ENCODE measurements at regions not wholly inside any gene's neighbourhood (a gene's known extent, or its start where the extent isn't known, plus 50 kb on each side); places are given as distances from the start of the nearest gene placed in this dataset.
A peak's percentile ranks its signal among the peaks of the same experiment; 100 is the strongest.

- Histone ChIP-seq H3K27ac (no peak overlapping the region), H3K36me3 (no peaks in the 10 kb centered on the region), H3K9me3 (no peaks in the 10 kb centered on the region), H3K4me3 (no peak overlapping the region), H3K4me1 (peaks cover 5% of the 10 kb centered on the region), H3K27me3 (no peaks in the 10 kb centered on the region)
- TF ChIP-seq CTCF (IDR thresholded peaks at IDR 0.05): no peak
- DNase-seq: no peak
- no peak for ATAC-seq
- intact Hi-C loops (cut with DNase I): no loop called here
Measured at GRCh38 chr10:28384557-28384956, 81.7 kb upstream of the MPP7 start.

GRCh38 chr10:28385748-28386502 lies 83.1 kb upstream of the MPP7 start:
- H3K4me1 ChIP-seq: peaks cover 5% of the 10 kb centered on the region
- intact Hi-C loops (cut with DNase I): no loop called here
- no peaks in the 10 kb centered on the region for H3K36me3 ChIP-seq
- no peak for ATAC-seq
- no peak for TF ChIP-seq CTCF (IDR thresholded peaks at IDR 0.05)
- H3K27me3 ChIP-seq: no peaks in the 10 kb centered on the region
- no peak overlapping the region for H3K27ac ChIP-seq
- H3K9me3 ChIP-seq: no peaks in the 10 kb centered on the region
- H3K4me3 ChIP-seq: no peak overlapping the region
- DNase-seq: no peak

DNA sequence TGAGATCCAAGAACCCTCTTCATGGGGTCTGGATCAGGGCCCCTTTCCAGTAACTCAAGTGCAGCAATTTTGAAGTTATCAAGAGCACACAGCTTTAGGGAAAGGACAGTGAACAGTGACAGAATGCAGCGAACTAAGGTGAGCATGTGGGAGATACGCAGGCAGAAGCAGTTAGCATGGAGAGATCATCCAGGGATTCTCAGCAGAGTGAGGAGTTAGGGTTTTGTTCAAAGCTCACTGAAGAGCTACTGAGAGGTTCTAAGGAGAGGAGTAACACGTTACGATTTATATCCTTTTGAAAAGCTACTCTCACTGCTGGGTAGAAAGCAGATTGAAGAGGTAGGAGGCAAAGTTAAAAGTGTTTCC lies 83.6 kb upstream of the MPP7 start:
- intact Hi-C loops (cut with DNase I): no loop called here
- peaks cover 2% of the 10 kb centered on the region for H3K4me1 ChIP-seq
- no peaks in the 10 kb centered on the region for H3K9me3 ChIP-seq
- DNase-seq (no peak), ATAC-seq (no peak)
- H3K36me3 ChIP-seq: no peaks in the 10 kb centered on the region
- H3K27me3 ChIP-seq: no peaks in the 10 kb centered on the region
- no peak for TF ChIP-seq CTCF (IDR thresholded peaks at IDR 0.05)
- no peak overlapping the region for H3K4me3 ChIP-seq
- H3K27ac ChIP-seq: no peak overlapping the region

DNA sequence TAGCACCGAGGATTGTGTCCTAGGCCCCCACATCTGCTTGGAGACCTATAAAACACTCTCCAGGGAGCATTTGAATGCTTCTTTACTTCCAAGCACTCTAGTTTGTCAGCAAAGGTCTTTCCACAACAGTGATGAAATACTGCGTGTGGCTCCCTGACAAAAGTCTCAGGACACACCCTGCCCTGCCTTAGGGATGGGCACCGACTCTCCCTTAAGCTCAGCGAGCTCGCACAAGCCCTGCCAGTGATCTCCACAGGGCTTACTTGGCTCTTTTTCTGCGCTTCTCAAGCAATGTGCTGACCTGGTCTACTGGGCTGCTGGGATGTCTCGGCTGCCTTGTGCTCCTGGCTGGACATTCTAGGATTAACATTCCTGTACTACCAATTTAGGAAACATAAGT lies 84.3 kb upstream of the MPP7 start:
- no peaks in the 10 kb centered on the region for H3K27me3 ChIP-seq
- DNase-seq (no peak), ATAC-seq (peak; percentile 22)
- no peak overlapping the region for H3K4me3 ChIP-seq
- H3K9me3 ChIP-seq: no peaks in the 10 kb centered on the region
- no peak overlapping the region for H3K27ac ChIP-seq
- intact Hi-C loops (cut with DNase I): no loop called here
- H3K36me3 ChIP-seq: no peaks in the 10 kb centered on the region
- H3K4me1 ChIP-seq: no peaks in the 10 kb centered on the region
- no peak for TF ChIP-seq CTCF (IDR thresholded peaks at IDR 0.05)

- Histone ChIP-seq H3K4me3 (no peak overlapping the region), H3K36me3 (no peaks in the 10 kb centered on the region), H3K4me1 (no peaks in the 10 kb centered on the region), H3K27me3 (no peaks in the 10 kb centered on the region), H3K27ac (no peak overlapping the region), H3K9me3 (no peaks in the 10 kb centered on the region)
- no peak for TF ChIP-seq CTCF (IDR thresholded peaks at IDR 0.05)
- no peak for ATAC-seq
- DNase-seq: no peak
- intact Hi-C loops (cut with DNase I): no loop called here
Measured at GRCh38 chr10:28391283-28391682, 88.4 kb upstream of the MPP7 start.

Measured in upper lobe of right lung (tissue), 1 donor.